GM21390 (cell line): ENCODE measurements at regions not wholly inside any gene's neighbourhood (a gene's known extent, or its start where the extent isn't known, plus 50 kb on each side); places are given as distances from the start of the nearest gene placed in this dataset.
"Not testable (repeated sequence)": the region's sequence is repeated elsewhere in the genome, so short reads cannot be mapped to it uniquely, and the experiment has no call there.

Source experiments
- ATAC-seq: cut with Tn5 transposase; IDR thresholded peaks from one replicate; pipeline ENCODE4 v1.9.1; 2021; ENCODE audit not compliant: unreplicated experiment

- no peak for ATAC-seq
These were observed 148.6 kb downstream of the RBMX2 start for GRCh38 chrX:130550351-130550750.

DNA sequence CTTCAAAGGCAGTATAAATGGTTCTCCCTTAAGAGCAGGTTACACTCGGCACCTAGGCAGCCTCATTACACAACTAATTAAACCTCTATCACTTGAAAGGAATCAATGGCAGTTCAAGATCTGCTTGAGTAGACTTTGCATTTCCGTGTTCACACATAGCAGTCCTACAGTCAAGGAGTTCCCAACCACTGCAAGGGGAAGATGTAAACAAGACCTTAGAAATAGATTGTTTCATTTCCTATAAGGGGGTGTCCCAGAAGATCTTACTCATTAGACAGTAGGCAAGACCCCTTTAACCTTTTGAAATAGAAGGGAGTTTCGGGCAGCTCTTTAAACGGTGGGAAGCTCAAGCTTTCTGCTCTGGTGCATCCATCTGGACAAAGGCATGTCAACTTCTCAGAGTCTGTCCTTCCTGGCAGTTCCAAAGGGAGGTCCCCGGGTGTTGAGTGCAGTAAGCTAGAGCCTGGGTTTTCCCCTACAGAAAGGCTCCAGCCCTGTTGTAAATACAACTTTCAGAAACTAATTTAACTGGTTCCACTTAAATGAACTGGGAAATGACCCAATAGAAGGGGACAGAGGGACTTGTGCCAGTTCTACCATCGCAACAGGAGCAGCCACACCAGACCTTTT lies 150.8 kb downstream of the RBMX2 start:
- peak; percentile 72 for ATAC-seq

GRCh38 chrX:130555341-130555740 lies 153.6 kb downstream of the RBMX2 start:
- ATAC-seq, result no peak

DNA sequence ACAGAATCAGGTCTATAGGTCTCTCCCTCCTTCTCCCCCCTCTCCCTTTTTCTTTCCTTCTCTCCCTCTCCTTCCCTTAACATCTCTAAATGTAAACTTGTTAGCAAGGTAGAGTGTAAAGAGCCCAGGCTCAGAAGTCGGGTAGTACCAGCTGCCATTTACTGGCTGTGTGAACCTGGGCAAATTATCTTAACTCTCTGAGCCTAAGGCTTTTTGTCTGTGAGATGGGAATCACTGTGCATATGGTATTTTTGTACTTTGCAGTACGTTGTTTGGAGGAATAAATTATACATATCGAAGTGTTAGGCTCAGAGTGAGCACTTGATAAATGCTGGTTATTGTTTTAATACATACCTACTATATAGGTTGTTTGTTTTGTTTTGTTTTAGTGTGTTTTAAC lies 154.0 kb downstream of the RBMX2 start:
- ATAC-seq, result no peak

DNA sequence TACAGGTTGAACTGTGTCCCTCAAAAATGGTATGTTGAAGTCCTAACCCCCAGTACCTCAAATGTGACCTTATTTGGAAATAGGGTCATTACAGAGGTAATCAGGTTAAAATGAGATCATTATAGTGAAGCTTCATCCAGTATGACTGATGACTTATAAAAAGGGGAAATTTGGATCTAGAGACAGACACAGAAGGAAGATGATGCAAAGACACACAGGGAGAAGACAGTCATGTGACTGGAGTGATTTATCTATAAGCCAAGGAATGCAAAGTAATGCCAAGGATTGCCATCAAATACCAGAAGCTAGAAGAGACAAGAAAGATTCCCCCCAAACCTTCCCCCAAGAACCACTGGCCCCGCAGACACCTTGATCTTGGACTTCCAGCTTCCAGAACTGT lies 155.2 kb downstream of the RBMX2 start:
- no peak for ATAC-seq

- no peak for ATAC-seq
These were observed 158.8 kb downstream of the RBMX2 start for GRCh38 chrX:130560544-130560943.

DNA sequence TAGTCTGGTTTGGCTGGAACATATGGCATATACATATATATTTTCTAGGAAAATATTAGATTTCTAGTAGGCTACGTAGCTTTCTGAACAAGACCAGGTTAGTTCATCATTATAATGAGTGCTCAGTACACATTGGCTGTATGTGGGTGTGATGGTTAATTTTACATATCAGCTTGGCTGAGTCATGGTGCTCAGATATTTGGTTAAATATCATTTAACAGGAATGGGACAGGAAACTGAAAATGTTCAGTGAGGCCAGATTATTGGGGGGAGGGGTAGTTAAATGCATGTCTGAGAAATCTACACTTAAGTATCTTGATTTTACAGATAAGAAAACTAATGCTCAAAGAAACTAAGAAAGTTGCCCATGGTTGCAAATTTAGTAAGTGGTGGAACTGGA lies 160.1 kb downstream of the RBMX2 start:
- ATAC-seq, result no peak

- ATAC-seq, result no peak
These were observed 161.7 kb downstream of the RBMX2 start for GRCh38 chrX:130563476-130563875.

DNA sequence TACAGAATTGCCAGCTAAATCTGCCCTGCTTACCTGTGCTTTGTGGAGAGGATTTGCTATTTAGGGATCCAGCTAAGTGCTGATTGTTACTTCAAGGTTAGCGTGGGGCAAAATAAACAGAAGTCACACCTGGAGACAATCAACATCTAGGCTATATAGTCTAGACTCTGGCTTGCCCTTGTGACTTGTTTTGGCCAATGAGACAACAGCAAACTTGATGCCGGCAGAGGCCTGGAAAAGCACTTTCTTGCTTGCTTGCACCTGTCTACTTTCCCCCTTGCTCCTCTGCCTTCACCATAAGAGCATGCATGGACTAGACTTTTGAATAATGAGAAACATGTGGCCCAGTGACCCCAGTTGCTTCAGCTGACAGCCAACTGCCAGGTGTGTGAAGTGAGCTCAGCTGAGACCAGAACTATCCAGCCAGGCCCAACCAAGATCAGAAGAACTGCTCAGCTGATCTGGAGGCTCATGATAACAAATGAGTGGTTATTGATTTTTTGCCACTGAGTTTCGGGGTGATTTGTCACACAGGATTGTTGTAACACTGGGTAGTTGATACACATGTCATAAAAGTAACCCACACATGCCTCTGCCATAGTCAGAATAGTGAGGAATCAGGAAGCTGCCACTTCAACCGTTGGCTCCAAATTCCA lies 164.4 kb downstream of the RBMX2 start:
- no peak for ATAC-seq

GRCh38 chrX:130573030-130573429 lies 171.2 kb downstream of the RBMX2 start:
- not testable (repeated sequence) for ATAC-seq
